ENCODE measurements at regions not wholly inside any gene's neighbourhood (a gene's known extent, or its start where the extent isn't known, plus 50 kb on each side); places are given as distances from the start of the nearest gene placed in this dataset.

DNA sequence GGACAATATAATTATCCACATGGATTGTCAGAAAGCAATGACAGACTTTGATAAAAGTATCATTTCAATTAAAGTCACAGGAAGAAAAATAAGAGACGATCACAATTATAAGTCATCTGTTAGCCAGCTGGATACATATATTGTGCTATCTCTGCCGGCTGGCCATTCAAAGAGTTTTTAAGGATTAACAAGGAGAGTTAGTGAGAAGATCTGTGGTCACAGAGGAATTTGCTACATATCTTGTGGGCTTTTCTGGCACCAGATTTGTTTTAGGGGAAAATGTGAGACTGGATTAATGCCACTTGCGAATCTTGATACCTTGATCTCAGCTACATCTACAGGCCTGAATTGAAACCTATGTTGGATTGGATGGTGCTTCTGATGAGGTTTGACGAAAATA is 90.9 kb upstream of the MANSC4 start:
- intact Hi-C loops (cut with DNase I, micrococcal nuclease): no loop called here
- Histone ChIP-seq H3K27me3 (ENCODE audit: control insufficient read depth in 1 of 2, insufficient read depth in 2 of 2, low read length in 2 of 2) (no peaks in the 10 kb centered on the region), H3K9me3 (ENCODE audit: control insufficient read depth in 1 of 2, insufficient read depth in 1 of 2, low read length in 2 of 2) (peaks cover 0 to 9% of the 10 kb centered on the region in 2 experiments), H3K27ac (ENCODE audit: low read depth in 1 of 2, low read length in 2 of 2) (no peak overlapping the region), H3K4me1 (ENCODE audit: insufficient read depth, low read length) (no peaks in the 10 kb centered on the region), H3K36me3 (ENCODE audit: insufficient read depth, low read length) (no peaks in the 10 kb centered on the region), H3K4me3 (ENCODE audit: low read length) (no peak overlapping the region)
- H3K36me3 Mint-ChIP-seq (ENCODE audit: low read depth): no peaks in the 10 kb centered on the region
- ChIA-PET CTCF (no interaction called here), POLR2A (no interaction called here)
- no peak overlapping the region for H3K4me3 Mint-ChIP-seq
- no peaks in the 10 kb centered on the region for H3K27me3 Mint-ChIP-seq
- DNase-seq (no peak), ATAC-seq (ENCODE audit: poor library complexity) (no peak)
- no peak overlapping the region for H3K27ac Mint-ChIP-seq
- TF ChIP-seq, protein P1, sequence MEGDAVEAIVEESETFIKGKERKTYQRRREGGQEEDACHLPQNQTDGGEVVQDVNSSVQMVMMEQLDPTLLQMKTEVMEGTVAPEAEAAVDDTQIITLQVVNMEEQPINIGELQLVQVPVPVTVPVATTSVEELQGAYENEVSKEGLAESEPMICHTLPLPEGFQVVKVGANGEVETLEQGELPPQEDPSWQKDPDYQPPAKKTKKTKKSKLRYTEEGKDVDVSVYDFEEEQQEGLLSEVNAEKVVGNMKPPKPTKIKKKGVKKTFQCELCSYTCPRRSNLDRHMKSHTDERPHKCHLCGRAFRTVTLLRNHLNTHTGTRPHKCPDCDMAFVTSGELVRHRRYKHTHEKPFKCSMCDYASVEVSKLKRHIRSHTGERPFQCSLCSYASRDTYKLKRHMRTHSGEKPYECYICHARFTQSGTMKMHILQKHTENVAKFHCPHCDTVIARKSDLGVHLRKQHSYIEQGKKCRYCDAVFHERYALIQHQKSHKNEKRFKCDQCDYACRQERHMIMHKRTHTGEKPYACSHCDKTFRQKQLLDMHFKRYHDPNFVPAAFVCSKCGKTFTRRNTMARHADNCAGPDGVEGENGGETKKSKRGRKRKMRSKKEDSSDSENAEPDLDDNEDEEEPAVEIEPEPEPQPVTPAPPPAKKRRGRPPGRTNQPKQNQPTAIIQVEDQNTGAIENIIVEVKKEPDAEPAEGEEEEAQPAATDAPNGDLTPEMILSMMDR (IDR thresholded peaks at IDR 0.05): no peak
- H3K4me1 Mint-ChIP-seq (ENCODE audit: low read depth): peaks cover 7% of the 10 kb centered on the region
- no peaks in the 10 kb centered on the region for H3K9me3 Mint-ChIP-seq

DNA sequence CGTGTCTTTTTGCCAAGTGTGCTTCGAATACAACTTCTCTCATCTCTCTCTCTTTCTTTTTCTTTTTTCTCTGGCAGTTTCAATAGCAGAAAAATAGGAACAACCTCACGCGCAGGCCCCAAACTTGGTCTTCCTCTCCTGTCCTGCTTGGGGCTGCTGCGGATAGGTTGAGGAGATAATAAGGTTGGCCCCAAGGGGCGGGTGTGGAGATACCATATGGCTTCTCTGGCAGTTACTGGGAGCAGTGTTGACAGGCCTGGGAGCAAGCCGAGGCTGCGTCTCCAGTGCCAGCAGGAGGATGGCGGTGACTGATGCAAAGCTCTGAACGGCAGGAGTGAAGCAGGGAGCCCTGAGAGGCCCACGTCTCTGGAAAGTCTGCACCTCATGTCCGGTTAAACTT is 89.5 kb upstream of the MANSC4 start:
- Histone ChIP-seq H3K27me3 (ENCODE audit: control insufficient read depth in 1 of 2, insufficient read depth in 2 of 2, low read length in 2 of 2) (no peaks in the 10 kb centered on the region), H3K4me3 (ENCODE audit: low read length) (no peak overlapping the region), H3K36me3 (ENCODE audit: insufficient read depth, low read length) (no peaks in the 10 kb centered on the region), H3K9me3 (ENCODE audit: control insufficient read depth in 1 of 2, insufficient read depth in 1 of 2, low read length in 2 of 2) (peaks cover 0 to 9% of the 10 kb centered on the region in 2 experiments), H3K4me1 (ENCODE audit: insufficient read depth, low read length) (no peaks in the 10 kb centered on the region), H3K27ac (ENCODE audit: low read depth in 1 of 2, low read length in 2 of 2) (no peak overlapping the region)
- TF ChIP-seq, protein P1 (IDR thresholded peaks at IDR 0.05): no peak
- DNase-seq: no peak
- Mint-ChIP-seq H3K9me3 (no peaks in the 10 kb centered on the region), H3K36me3 (ENCODE audit: low read depth) (no peaks in the 10 kb centered on the region), H3K27ac (no peak overlapping the region), H3K4me3 (no peak overlapping the region), H3K27me3 (no peaks in the 10 kb centered on the region), H3K4me1 (ENCODE audit: low read depth) (peaks cover 7% of the 10 kb centered on the region)
- intact Hi-C loops (cut with DNase I, micrococcal nuclease): no loop called here
- ChIA-PET CTCF (no interaction called here), POLR2A (no interaction called here)
- ATAC-seq (ENCODE audit: poor library complexity): no peak

DNA sequence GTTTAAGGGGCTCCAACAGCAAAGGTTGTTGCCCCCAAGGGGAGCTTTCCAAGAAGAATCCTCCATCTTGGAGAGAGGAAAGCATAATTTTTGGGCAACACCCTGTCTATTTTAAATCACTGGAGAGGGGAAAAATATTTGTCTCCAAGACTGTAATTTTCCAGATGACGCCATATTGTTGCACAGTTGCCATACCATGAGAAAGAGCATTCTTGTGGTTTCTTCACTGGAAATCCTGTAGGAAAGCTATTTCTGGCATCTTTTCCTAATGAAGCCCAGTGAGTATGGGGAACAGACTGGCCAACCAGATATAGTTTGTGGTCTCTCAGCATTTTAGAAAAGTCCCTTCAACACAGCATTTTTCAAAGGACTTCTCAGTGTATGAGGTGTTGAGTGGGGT is 88.1 kb upstream of the MANSC4 start:
- Mint-ChIP-seq H3K27ac (no peak overlapping the region), H3K36me3 (ENCODE audit: low read depth) (no peaks in the 10 kb centered on the region), H3K4me1 (ENCODE audit: low read depth) (peaks cover 7% of the 10 kb centered on the region), H3K9me3 (no peaks in the 10 kb centered on the region), H3K27me3 (no peaks in the 10 kb centered on the region), H3K4me3 (no peak overlapping the region)
- ATAC-seq (ENCODE audit: poor library complexity) (no peak), DNase-seq (no peak)
- ChIA-PET POLR2A (no interaction called here), CTCF (no interaction called here)
- H3K4me1 ChIP-seq (ENCODE audit: insufficient read depth, low read length): no peaks in the 10 kb centered on the region
- peaks cover 0 to 2% of the 10 kb centered on the region in 2 experiments for H3K9me3 ChIP-seq (ENCODE audit: control insufficient read depth in 1 of 2, insufficient read depth in 1 of 2, low read length in 2 of 2)
- TF ChIP-seq, protein P1 (IDR thresholded peaks at IDR 0.05): no peak
- no peak overlapping the region for H3K4me3 ChIP-seq (ENCODE audit: low read length)
- no peak overlapping the region for H3K27ac ChIP-seq (ENCODE audit: low read depth in 1 of 2, low read length in 2 of 2)
- H3K27me3 ChIP-seq (ENCODE audit: control insufficient read depth in 1 of 2, insufficient read depth in 2 of 2, low read length in 2 of 2): no peaks in the 10 kb centered on the region
- intact Hi-C loops (cut with DNase I, micrococcal nuclease): no loop called here
- H3K36me3 ChIP-seq (ENCODE audit: insufficient read depth, low read length): no peaks in the 10 kb centered on the region
